ENCODE measurements at regions not wholly inside any gene's neighbourhood (a gene's known extent, or its start where the extent isn't known, plus 50 kb on each side); places are given as distances from the start of the nearest gene placed in this dataset.
A peak's percentile ranks its signal among the peaks of the same experiment; 100 is the strongest.
"Not testable (repeated sequence)": the region's sequence is repeated elsewhere in the genome, so short reads cannot be mapped to it uniquely, and the experiment has no call there.

GRCh38 chr9:90060256-90060655 is 455.4 kb downstream of the GADD45G start:
- DNase-seq, result no peak

DNA sequence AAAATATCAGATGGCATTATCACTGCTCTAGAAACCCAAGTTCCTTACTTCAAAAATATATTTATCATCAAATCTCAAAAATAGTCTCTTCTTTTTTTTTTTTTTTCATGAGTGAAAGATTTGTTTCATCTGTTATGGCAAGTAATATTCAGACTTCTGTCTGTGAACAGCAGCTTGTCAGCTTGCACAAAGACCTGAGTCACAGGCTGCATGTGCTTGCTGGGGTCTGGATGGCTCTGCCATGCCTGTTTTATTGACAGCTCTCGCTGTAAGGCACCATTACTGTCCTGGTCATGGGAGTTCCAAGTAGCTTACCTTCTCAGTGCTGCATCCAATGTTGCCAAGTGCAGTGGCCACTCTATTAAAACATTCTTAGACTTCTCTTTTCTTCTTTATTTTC is 456.4 kb downstream of the GADD45G start:
- no peak for DNase-seq

DNA sequence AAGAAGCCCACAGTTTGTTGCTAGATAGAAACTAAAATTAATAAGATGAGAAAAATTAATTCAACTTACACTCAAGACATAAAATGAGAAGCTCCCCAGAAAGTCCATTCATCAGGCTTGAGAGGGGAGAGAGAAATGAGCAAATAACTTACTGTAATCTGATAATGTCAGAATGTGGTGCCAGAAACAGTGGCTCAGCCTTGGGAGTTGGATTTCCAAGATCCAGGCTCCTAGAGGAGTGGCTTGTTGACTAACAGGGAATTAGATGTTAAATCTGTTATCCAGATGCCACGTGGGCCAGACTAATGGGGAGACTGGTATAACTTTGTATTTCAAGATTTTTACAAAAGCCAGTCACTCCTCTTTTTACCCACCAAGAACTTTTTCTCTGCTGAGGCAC is 458.2 kb downstream of the GADD45G start:
- DNase-seq, result no peak

DNA sequence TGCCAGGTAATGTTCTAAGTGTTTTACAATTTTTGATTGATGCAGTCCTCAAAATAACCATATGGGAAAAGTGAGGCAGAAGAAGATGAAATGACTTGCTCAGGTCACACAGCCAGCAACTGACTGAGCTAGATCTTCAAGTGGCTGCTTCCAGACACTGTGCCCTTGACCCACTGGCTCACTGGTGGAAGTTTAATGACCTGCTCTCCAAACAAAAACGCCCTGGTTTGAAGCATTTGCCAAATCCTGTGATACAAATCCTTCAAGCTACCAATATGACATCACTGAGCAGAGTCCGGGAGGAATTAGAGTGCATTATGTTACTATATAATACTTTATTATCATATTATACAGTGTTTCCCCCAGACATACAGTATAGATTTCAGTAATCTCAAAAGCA is 459.4 kb downstream of the GADD45G start:
- no peak for DNase-seq

DNA sequence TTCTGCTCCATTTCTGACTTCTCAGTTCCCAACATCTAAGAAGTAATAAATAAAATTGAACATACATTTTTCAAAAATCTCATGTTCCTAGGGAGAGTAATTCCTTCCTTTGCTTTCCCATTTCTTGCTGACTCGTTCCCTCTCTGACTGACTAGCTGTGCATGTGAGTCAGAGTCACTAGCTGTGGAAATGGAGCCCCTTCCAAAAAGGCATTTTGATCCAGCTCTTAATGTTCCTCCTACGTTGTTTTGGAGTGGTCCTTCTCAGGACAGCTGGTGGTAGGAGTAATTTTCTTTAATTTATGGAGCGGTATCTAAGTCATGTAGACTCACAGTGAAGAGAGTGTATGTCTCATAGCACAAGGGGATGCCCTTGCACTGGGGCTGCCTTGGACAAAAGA is 460.2 kb downstream of the GADD45G start:
- no peak for DNase-seq

- DNase-seq, result no peak
These were observed 461.0 kb downstream of the GADD45G start for GRCh38 chr9:90065851-90066250.

DNA sequence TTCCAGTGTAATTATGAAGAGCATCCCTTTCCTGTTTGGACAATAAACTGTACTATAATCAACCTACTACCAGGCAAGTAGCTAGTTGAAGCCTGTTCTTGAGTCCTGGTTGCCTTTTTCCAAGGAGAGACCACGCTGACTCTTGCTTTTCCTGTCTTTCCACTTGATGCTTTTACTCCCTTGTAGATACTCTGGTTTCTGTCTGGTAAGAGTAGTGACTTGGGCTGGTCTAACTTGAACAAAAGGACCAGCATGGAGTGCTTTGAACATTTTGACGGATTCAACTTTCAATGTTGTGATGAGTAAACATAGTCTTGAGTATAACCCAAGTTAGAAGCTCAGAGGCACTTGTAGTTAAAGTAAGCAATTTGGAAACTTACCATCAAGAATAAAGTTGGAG is 464.3 kb downstream of the GADD45G start:
- DNase-seq, result no peak

DNA sequence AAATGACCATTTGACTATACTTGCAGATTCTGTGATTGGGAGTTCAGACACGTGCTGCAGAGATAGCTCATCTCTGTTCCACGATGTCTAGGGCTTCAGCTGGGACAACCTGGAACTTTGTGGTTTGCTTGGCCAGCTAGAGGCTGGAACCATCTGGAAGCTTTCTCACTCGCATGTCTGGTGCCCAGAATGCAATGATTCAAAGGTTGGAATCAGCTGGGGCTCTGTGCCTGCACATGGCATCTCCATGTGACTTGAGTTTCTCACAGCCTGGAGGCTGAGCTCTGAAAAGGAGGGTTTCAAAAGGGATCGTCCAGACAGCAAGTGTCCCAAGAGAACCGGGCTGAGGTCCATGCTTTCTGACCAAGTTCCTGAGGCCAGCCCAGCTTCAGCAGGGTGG is 465.2 kb downstream of the GADD45G start:
- DNase-seq, result no peak

DNA sequence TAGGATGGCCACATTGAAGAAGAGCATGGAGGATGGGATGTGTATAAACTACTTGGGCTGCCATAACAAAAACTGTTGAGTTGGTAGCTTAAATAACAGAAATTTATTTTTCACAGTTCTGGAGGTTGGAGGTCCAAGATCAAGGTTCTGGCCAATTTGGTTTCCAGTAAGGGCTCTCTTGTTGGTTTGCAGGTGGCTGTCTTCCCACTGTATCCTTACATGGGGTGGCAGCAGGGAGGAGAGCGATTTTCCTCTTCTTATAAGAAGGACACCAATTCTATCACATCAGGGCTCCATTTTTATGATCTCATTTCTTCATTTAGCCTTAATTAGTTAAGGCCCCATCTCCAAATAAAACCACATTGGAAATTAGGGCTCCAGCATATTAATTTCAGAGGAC is 465.7 kb downstream of the GADD45G start:
- no peak for DNase-seq

- DNase-seq, result no peak
These were observed 466.3 kb downstream of the GADD45G start for GRCh38 chr9:90070931-90071660.

- no peak for DNase-seq
These were observed 468.6 kb downstream of the GADD45G start for GRCh38 chr9:90073186-90073945.

- DNase-seq, result no peak
These were observed 469.6 kb downstream of the GADD45G start for GRCh38 chr9:90074316-90074962.

DNA sequence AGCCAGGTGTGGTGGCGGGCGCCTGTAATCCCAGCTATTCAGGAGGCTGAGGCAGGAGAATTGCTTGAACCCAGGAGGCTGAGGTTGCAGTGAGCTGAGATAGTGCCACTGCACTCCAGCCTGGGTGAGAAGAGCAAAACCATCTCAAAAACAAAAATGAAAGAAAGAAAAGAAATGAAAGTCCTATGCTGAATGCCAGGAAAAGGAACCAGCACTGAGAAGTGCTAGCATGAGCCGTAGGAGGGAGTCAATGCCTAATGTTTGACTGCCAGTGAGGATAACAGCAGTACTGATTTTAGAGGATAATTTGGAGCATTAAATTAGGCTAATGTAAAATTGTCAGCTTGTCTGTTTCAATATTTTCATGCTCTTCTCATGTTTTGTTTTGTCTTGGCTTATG is 472.8 kb downstream of the GADD45G start:
- DNase-seq, result not testable (repeated sequence)

- DNase-seq, result no peak
These were observed 474.2 kb downstream of the GADD45G start for GRCh38 chr9:90078988-90079421.

DNA sequence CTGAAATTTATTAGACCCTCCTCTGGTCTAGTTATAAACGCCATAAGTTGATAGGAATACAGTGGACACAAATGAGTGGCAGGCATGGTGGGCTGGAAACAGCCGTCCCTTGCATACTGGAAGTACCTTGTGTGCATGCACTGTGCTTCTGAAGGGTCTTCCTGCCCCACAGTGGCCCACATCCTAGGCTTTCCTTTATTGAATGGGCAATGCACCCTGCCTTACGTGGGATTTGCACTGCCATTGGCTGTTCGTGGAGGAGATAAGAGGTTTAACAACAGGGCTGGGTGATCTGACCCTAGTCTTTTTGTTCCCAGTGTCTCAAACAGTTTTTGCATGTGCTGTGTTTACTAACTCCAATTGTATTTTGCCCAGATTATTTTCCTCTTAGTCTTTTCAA is 480.8 kb downstream of the GADD45G start:
- no peak for DNase-seq

DNA sequence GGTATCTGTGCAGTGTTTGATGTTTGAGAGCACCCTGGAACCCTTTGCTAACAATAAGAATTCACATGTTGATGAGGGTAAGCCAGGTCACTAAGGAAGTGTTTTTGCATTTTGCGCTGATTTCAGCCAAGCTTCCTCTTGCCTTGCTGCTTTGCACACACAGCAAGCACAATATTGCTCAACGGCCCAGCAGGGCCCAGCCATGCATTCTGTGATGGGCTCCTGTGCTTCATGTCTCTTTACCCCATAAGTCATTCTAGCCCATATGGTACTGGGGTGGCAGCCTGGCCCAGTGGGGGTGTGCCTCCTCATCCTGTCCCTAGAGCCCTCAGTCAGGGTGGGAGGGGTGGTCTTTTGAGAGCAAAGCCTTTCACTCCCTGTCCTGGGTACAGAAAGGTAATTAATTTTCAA is 481.3 kb downstream of the GADD45G start:
- no peak for DNase-seq

DNA sequence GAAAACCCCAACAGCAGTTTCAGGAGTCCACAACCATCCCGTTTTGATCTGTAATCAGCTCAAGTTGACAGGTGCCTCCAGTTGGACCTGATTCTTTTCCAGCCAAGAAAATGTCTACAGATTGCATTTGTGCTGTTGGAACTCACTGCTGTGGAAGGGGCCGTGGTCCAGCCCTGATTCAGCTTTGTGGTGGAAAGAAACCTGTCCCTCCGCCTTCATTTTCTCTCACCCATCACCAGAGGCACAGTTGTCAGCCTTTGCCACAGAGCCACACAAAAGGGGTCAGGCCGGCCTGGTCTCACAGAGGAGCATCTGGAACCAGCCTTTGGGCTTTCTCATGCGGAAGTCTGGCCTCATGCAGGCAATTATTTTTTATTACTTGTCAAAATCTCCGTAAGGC is 483.6 kb downstream of the GADD45G start:
- DNase-seq, result no peak

GRCh38 chr9:90088856-90089255 is 484.0 kb downstream of the GADD45G start:
- no peak for DNase-seq

DNA sequence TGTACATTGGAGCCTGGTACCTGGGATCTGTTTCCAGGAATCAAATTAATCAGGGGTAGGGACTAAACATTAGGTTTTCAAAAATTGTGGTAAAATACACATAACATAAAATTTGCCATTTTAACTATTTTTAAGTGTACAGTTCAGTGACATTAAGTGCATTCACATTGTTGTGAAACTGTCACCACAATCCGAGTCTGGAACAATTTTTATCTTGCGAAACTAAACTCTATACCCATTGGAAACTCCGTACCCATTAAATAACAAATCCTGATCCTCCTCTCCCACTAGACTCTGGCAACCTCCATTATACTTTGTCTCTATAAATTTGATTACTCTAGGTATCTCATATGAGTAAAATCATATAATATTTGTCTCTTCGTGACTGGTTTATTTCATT is 486.2 kb downstream of the GADD45G start:
- DNase-seq, result no peak

GRCh38 chr9:90092508-90092907 is 487.7 kb downstream of the GADD45G start:
- no peak for DNase-seq

DNA sequence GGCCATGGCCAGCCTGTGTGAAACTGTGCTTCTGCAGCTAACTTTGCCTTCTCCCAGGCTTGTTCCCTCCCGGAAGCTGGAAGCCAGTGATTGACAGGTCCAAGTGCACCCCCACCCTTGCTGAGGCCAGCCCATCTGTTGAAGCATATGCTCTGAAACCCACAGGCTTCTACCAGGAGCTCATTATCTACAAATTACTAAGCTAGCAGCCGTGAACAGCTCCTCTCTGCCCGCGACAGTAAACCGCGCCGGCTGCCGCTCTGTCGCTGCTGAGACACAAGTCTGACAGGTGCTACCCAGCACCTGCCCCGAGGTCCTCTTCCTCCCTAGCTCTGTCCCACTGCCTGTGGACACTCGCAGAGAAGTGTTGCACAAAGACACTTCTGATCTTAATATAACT is 490.9 kb downstream of the GADD45G start:
- peak; percentile 45 for DNase-seq

GRCh38 chr9:90097237-90097636 is 492.4 kb downstream of the GADD45G start:
- DNase-seq, result no peak

GRCh38 chr9:90098408-90098807 is 493.6 kb downstream of the GADD45G start:
- DNase-seq, result no peak
